Endothelial cell of umbilical vein (primary cell): ENCODE measurements at regions not wholly inside any gene's neighbourhood (a gene's known extent, or its start where the extent isn't known, plus 50 kb on each side); places are given as distances from the start of the nearest gene placed in this dataset.

ENCODE experiments used
- CTCF ChIP-seq, 2 donors: IDR thresholded peaks; 1 replicate in 1 of 2; 2 replicates in 1 of 2; pipeline ENCODE4 v1.5.1; 2011; ENCODE audit warnings: low read length in 2 of 2, mild to moderate bottlenecking in 2 of 2, moderate library complexity in 2 of 2, control low read depth in 1 of 2, inconsistent platforms in 1 of 2, low read depth in 1 of 2; ENCODE audit not compliant: insufficient read depth in 1 of 2; ENCODE audit errors: extremely low read depth in 1 of 2
- EZH2 ChIP-seq: IDR thresholded peaks from 2 replicates; pipeline ENCODE4 v1.6.1; 2012; ENCODE audit warnings: borderline replicate concordance, low read depth, mild to moderate bottlenecking, moderate library complexity, low read length, inconsistent platforms; ENCODE audit not compliant: severe bottlenecking
- GATA2 ChIP-seq: IDR thresholded peaks from 2 replicates; pipeline ENCODE4 v1.7.0; 2011; ENCODE audit warnings: low read depth, mild to moderate bottlenecking, moderate library complexity, mixed read lengths, low read length; ENCODE audit not compliant: insufficient read length, insufficient read depth
- JUN ChIP-seq: IDR thresholded peaks from 2 replicates; pipeline ENCODE4 v1.6.1; 2011; ENCODE audit warnings: borderline replicate concordance, low read depth; ENCODE audit not compliant: insufficient read length, insufficient read depth
- MAX ChIP-seq: IDR thresholded peaks from 2 replicates; pipeline ENCODE4 v1.6.1; 2011; ENCODE audit not compliant: insufficient read depth, insufficient read length
- MYC ChIP-seq: IDR thresholded peaks from one replicate; pipeline ENCODE4 v1.6.1; 2011; ENCODE audit warnings: mild to moderate bottlenecking, low read depth, low read length
- POLR2A ChIP-seq: IDR thresholded peaks from 2 replicates; pipeline ENCODE4 v1.6.1; 2012; ENCODE audit warnings: low read depth, mild to moderate bottlenecking, control low read depth, low read length
- POLR2AphosphoS5 ChIP-seq: IDR thresholded peaks from 2 replicates; pipeline ENCODE4 v1.6.1; 2012; ENCODE audit warnings: low read depth, mild to moderate bottlenecking, control low read depth, low read length, moderate library complexity; ENCODE audit not compliant: insufficient read depth

- TF ChIP-seq CTCF (IDR thresholded peaks at IDR 0.05; ENCODE audit: extremely low read depth in 1 of 2, insufficient read depth in 1 of 2, low read depth in 1 of 2, low read length in 2 of 2) (no peak), EZH2 (no peak), POLR2A (no peak), MAX (no peak), JUN (no peak), POLR2AphosphoS5 (no peak), GATA2 (no peak), MYC (no peak)
Measured at GRCh38 chr5:57102905-57103255, 71.0 kb upstream of the GPBP1 start.
